IMR-90 (cell line): ENCODE measurements at regions not wholly inside any gene's neighbourhood (a gene's known extent, or its start where the extent isn't known, plus 50 kb on each side); places are given as distances from the start of the nearest gene placed in this dataset.
"Not testable (repeated sequence)": the region's sequence is repeated elsewhere in the genome, so short reads cannot be mapped to it uniquely, and the experiment has no call there.

Experiments used
- ATAC-seq: fragments of 200-7000 bp; cut with Tn5 transposase; 2 replicates; pipeline ENCODE4 v1.9.1; 2020; ENCODE audit warnings: low read depth, mild to moderate bottlenecking, moderate library complexity
- BruUV-seq: library from RNA; stranded (reverse); fragments of 400-500 nt; replicated peaks from 2 replicates; lab custom pipeline; 2021; lab: Mats Ljungman, UMichigan
- CTCF ChIA-PET: fragments of 300-600 bp; formaldehyde crosslinking; extraction: SDS; loops from one replicate; lab custom pipeline; 2021; ENCODE audit warnings: antibody characterized with exemption; lab: Yijun Ruan, JAX
- POLR2A ChIA-PET: fragments of 300-600 bp; sonication (Branson Sonifier 250); formaldehyde crosslinking; loops from one replicate; lab custom pipeline; 2022; ENCODE audit warnings: antibody characterized with exemption; ENCODE audit not compliant: unreplicated experiment; lab: Charles Lee
- DNase-seq: peaks from one replicate; pipeline ENCODE4 v3.0.0; 2013
- H2AFZ ChIP-seq: replicated peaks from 2 replicates; pipeline ENCODE3; 2013; ENCODE audit warnings: low read length, mild to moderate bottlenecking; ENCODE audit not compliant: poor library complexity
- H2AK5ac ChIP-seq: 2 replicates; pipeline ENCODE4 v1.6.1; 2013; ENCODE audit warnings: low read depth, low read length, inconsistent platforms
- H2AK9ac ChIP-seq: replicated peaks from 2 replicates; pipeline ENCODE3; 2013; ENCODE audit warnings: mild to moderate bottlenecking, low read depth, low read length, moderate library complexity; ENCODE audit not compliant: poor library complexity
- H2BK120ac ChIP-seq: 2 replicates; pipeline ENCODE4 v1.6.1; 2013; ENCODE audit warnings: low read depth, low read length, inconsistent platforms
- H2BK15ac ChIP-seq: 3 replicates; pipeline ENCODE4 v1.6.1; 2013; ENCODE audit warnings: low read depth, low read length, inconsistent platforms
- H2BK20ac ChIP-seq: 2 replicates; pipeline ENCODE4 v1.6.1; 2013; ENCODE audit warnings: low read depth, mild to moderate bottlenecking, inconsistent platforms, low read length, moderate library complexity
- H2BK5ac ChIP-seq: 2 replicates; pipeline ENCODE4 v1.6.1; 2013; ENCODE audit warnings: mild to moderate bottlenecking, low read depth, low read length, inconsistent platforms; ENCODE audit not compliant: poor library complexity, severe bottlenecking
- H3K14ac ChIP-seq: replicated peaks from 2 replicates; pipeline ENCODE4 v1.6.1; 2013; ENCODE audit warnings: low read depth, low read length, inconsistent platforms
- H3K18ac ChIP-seq: 2 replicates; pipeline ENCODE4 v1.6.1; 2013; ENCODE audit warnings: low read depth, low read length, control low read depth
- H3K23ac ChIP-seq: 2 replicates; pipeline ENCODE4 v1.6.1; 2013; ENCODE audit warnings: low read depth, low read length, inconsistent platforms
- H3K27ac ChIP-seq: 2 replicates; pipeline ENCODE4 v1.5.1; 2013; ENCODE audit warnings: mild to moderate bottlenecking, control low read depth, low read length; ENCODE audit not compliant: insufficient read depth
- H3K27me3 ChIP-seq: 2 replicates; pipeline ENCODE4 v1.6.1; 2013; ENCODE audit warnings: low read length; ENCODE audit not compliant: control insufficient read depth, insufficient read depth
- H3K36me3 ChIP-seq: 2 replicates; pipeline ENCODE4 v1.6.1; 2013; ENCODE audit warnings: low read length, mixed read lengths; ENCODE audit not compliant: control insufficient read depth, insufficient read depth
- H3K4ac ChIP-seq: 2 replicates; pipeline ENCODE4 v1.6.1; 2013; ENCODE audit warnings: low read depth, low read length, inconsistent platforms
- H3K4me1 ChIP-seq: 2 replicates; pipeline ENCODE4 v1.6.1; 2013; ENCODE audit warnings: low read length, mixed read lengths; ENCODE audit not compliant: control insufficient read depth, insufficient read depth
- H3K4me2 ChIP-seq: 2 replicates; pipeline ENCODE4 v1.6.1; 2013; ENCODE audit warnings: low read depth, mild to moderate bottlenecking, control low read depth, low read length, moderate library complexity
- H3K4me3 ChIP-seq: 2 replicates; pipeline ENCODE4 v1.5.1; 2013; ENCODE audit warnings: low read depth, mild to moderate bottlenecking, control low read depth, low read length, moderate library complexity; ENCODE audit not compliant: insufficient read depth
- H3K56ac ChIP-seq: 2 replicates; pipeline ENCODE4 v1.6.1; 2013; ENCODE audit warnings: low read length, inconsistent platforms; ENCODE audit not compliant: insufficient read depth; ENCODE audit errors: extremely low read depth
- H3K79me1 ChIP-seq, 2 experiments: 2 replicates each; pipeline ENCODE4 v1.6.1; 2013; ENCODE audit warnings: low read length in 2 of 2, inconsistent platforms in 1 of 2, low read depth in 1 of 2
- H3K9ac ChIP-seq: 2 replicates; pipeline ENCODE4 v1.6.1; 2013; ENCODE audit warnings: low read depth, low read length, control low read depth
- H3K9me1 ChIP-seq: 2 replicates; pipeline ENCODE4 v1.6.1; 2013; ENCODE audit warnings: low read length, inconsistent platforms; ENCODE audit not compliant: insufficient read depth
- H3K9me3 ChIP-seq: 2 replicates; pipeline ENCODE4 v1.6.1; 2013; ENCODE audit warnings: low read length; ENCODE audit not compliant: control insufficient read depth, insufficient read depth
- H4K20me1 ChIP-seq: 2 replicates; pipeline ENCODE4 v1.6.1; 2013; ENCODE audit warnings: low read length, inconsistent platforms; ENCODE audit not compliant: insufficient read depth
- H4K5ac ChIP-seq: 2 replicates; pipeline ENCODE4 v1.6.1; 2013; ENCODE audit warnings: mild to moderate bottlenecking, low read depth, low read length, control low read depth
- H4K8ac ChIP-seq, 2 experiments: 2 replicates each; pipeline ENCODE4 v1.6.1; 2013; ENCODE audit warnings: low read depth in 2 of 2, low read length in 2 of 2, control low read depth in 1 of 2, inconsistent platforms in 1 of 2
- H4K91ac ChIP-seq: 2 replicates; pipeline ENCODE4 v1.6.1; 2013; ENCODE audit warnings: low read depth, low read length, inconsistent platforms; ENCODE audit not compliant: insufficient read depth
- WGBS, 2 experiments: methylation state at CpG; one replicate each; pipeline versions ENCODE4 v1.1.5 to v1.1.7; 2013; ENCODE audit warnings: missing lambda C conversion rate in 2 of 2; ENCODE audit not compliant: insufficient read length in 1 of 2; ENCODE audit errors: extremely low coverage in 2 of 2; 5-methylcytosine and 5-hydroxymethylcytosine counted together
- dilution Hi-C: fragments of 300-500 bp; cut with HindIII; formaldehyde crosslinking; loops from one replicate; pipeline ENCODE4 v1.14.3; 2018; ENCODE audit warnings: low sequenced_read_pairs; ENCODE audit not compliant: unreplicated experiment
- in situ Hi-C: fragments of 300-500 bp; cut with MboI; formaldehyde crosslinking; loops from 3 replicates; pipeline ENCODE4 v1.14.3; 2019; ENCODE audit warnings: low sequenced_read_pairs, inconsistent platforms, mixed read lengths
- intact Hi-C: fragments of 100-400 bp; cut with micrococcal nuclease; formaldehyde crosslinking; loops from 2 replicates; pipeline ENCODE4 v1.10.0; 2022

DNA sequence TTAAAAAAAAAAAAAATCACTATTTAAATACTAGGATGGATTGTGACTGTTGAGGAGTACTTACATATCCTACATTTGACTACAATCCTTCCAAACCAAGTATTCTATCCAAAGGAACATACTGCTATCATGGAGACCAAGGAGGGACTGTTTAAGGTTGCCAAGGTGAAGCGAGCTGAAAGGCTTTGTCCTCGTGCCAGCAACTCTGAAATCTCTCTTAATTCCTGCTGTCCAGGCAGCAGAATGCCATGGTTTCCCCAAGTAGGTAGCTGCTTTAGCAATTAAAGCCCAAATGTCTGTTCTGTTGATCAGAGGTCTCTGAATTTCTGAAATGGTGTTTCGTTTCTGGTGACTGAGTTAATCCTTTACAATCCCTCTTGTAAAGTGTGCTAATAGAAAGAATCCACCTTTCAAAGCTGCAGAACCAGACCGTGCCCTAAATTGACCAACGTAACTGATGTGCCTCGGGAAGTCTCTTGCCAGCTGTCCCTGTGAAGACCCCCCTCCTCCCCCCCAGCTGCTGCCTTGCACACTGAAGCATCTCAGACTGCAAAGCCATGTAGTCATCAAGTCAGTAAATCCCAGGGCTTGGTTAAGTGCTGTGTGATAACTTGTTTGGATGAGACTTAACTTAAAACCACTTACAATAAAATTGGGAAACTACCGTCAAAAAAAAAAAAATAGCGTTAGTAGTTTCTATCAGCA lies 210.9 kb downstream of the CYLC2 start:
- H4K91ac ChIP-seq, ATAC-seq, H4K5ac ChIP-seq, H3K79me1 ChIP-seq, H3K56ac ChIP-seq, H3K36me3 ChIP-seq, H2AFZ ChIP-seq, H3K4me1 ChIP-seq, H2BK120ac ChIP-seq, BruUV-seq, POLR2A ChIA-PET, H4K20me1 ChIP-seq, H3K23ac ChIP-seq, H3K4ac ChIP-seq, DNase-seq, H3K18ac ChIP-seq, H2AK9ac ChIP-seq, H2BK15ac ChIP-seq, dilution Hi-C loops, H3K14ac ChIP-seq, H3K9me3 ChIP-seq, H2AK5ac ChIP-seq, H3K4me2 ChIP-seq, H3K4me3 ChIP-seq, H4K8ac ChIP-seq, H2BK5ac ChIP-seq, CTCF ChIA-PET, intact Hi-C loops, H3K27ac ChIP-seq, H3K9ac ChIP-seq, H2BK20ac ChIP-seq, H3K27me3 ChIP-seq, H3K9me1 ChIP-seq: not testable (repeated sequence)
- in situ Hi-C loops: loop anchor here (25.0 kb wide), 1 partner anchor 94 kb away; no protein-coding TSS in a partner anchor
- no CpG with 5 or more reads among the region's 8 CpGs for WGBS, 2 experiments
